Left ventricle myocardium superior (tissue), 1 donor: ENCODE measurements at regions not wholly inside any gene's neighbourhood (a gene's known extent, or its start where the extent isn't known, plus 50 kb on each side); places are given as distances from the start of the nearest gene placed in this dataset.
"Not testable (repeated sequence)": the region's sequence is repeated elsewhere in the genome, so short reads cannot be mapped to it uniquely, and the experiment has no call there.

Source experiments
- ATAC-seq: fragments of 200-7000 bp; cut with Tn5 transposase; one replicate; pipeline ENCODE4 v1.9.1; 2020; ENCODE audit warnings: mild to moderate bottlenecking, moderate library complexity
- DNase-seq: peaks from one replicate; pipeline ENCODE4 v3.0.0-alpha.2; 2020
- intact Hi-C: fragments of 100-400 bp; cut with micrococcal nuclease; formaldehyde crosslinking; loops from one replicate; pipeline ENCODE4 v1.11.0; 2022
- donor health status: DM: no; HTN: yes; CAD: no; lungs with severe emphysema.

DNA sequence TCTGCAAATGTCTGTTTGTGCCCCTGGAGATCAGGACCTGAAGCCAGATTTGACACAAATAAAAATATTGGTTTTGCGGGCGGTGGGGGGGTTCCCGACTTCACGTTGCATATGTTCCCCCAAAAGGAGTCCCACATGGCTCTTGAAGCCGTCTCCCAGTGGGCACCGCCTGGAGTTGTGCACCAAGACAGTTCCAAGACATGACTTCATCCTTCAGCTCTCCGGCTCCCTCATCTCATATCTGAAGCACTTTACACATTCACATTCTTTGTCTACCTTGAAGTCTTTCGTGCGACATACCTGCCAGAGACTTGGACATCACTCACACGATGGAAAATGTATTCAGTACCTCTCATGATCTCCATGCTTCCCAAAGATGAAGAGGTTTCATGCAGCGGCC, 362.8 kb upstream of the FOXK1 start:
- no peak for ATAC-seq
- DNase-seq = no peak
- intact Hi-C loops = no loop called here

DNA sequence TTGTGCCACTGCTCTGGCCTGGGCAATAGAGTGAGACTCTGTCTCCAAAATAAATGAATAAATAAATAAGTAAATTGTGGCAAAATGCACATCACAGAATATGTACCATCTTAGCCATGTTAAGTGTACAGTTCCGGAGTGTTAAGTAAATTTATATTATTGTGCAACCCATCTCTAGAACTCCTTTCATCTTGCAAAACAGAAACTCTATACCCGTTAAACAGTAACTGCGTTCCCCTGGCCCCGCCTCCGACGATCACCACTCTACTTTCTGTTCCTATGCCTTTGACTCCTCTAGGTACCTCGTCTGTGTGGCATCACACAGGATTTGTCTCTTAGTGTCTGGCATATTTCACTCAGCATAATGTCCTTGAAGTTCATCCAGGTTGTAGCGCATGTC, 356.4 kb upstream of the FOXK1 start:
- DNase-seq (no peak), ATAC-seq (no peak)
- intact Hi-C loops = no loop called here

DNA sequence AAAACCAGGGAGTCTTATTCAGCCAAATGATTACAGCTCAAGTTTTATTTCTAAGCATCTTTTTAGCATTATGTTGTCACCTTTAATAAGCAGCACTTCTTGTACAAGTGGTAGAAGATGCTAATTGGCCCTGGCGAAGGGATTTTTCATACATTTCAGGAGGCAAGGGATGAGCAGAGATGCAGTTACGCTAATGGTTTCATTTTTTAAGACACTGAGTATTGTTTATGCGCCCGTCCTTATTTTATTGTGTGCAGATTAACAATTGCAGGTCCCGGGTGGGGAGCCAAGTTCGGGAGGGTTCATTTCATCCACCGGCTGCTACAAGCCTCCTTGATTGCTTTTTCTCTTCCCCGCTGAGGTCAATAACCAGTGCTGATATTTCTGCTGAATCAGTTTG, 350.4 kb upstream of the FOXK1 start:
- intact Hi-C loops = no loop called here
- DNase-seq (no peak), ATAC-seq (no peak)

DNA sequence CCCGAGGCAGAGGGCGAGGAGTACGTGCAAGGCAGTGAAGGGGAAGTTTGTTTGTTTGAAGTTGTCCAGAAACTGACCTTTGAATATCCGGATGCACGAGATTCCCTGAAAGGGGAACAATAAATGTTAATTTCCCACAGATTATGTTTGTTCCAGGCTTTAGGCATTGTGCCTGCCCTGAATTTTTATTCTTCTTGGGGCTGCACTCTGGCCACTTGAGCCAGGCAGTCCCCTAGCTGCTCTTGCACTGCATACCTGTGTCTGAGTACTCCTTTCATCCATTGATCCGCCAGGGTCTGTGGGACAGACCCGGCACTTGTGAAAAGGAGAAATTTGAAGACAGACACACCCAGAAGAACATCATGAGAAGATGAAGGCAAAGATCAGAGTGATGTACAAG, 343.5 kb upstream of the FOXK1 start:
- ATAC-seq (no peak), DNase-seq (no peak)
- intact Hi-C loops = no loop called here

DNA sequence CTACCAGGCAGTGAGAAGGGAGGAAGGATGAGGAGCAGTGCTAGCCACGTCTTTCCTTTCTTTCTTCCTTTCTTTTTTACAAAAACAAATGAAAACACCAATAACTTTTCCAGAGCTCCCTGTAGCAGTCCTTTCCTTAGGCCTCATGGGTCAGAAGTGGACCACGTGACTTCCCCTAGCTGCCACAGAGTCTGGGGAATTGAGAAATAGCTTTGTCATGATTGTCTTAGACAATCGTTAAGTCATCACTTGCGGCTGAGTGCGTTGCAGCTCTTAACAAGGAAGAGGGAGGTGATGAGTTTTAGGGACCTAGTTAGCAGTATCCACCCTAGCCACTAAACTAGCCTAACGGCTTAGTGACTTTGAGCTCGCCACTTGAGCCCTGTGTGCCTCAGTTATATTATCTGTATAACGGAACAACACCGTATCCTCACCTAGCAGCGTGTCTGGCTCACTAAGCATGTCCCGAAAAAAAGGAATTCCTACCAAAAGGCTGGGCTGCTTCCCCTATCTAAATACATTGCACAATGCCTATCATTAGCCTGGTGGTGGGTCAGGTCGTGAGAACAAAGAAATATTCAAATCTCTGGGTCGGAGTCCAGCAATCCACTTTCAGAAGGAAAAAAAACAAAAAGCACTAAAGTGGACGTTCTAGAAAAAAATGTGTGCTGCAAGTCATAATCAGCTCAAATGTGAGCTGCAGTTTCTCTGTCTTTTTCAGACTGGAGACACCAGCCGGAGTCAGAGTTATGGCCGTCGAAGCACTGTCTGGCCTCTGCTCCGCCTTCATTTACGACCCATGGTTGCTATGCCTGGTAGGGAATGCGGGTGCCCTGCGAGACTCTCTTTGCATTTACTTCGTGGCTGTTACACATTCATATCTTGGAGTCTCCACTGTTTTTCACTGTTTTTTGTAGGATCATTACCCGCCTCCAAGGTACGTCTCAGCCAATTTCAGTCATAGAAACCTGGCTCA, 338.5 kb upstream of the FOXK1 start:
- no peak for DNase-seq
- intact Hi-C loops = no loop called here
- no peak for ATAC-seq

DNA sequence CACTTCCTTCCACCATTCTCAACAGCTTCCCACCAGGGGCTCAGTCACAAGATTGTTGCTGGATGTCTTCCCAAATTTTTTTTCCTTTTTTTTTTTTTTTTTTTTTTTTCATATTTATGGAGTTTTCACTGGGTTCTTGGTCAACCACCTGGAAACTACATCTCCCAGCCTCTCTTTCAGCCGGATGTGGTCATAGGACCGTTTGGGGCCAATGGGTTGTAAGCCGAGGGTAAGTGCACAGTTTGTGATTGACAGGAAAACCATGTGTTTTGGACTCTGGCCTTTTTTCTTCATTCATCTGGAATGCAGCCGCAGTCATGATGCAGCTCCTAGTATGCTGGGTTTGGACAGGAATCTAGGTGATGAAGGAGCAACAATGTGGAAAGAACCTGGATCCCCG, 337.1 kb upstream of the FOXK1 start:
- intact Hi-C loops = no loop called here
- DNase-seq = no peak
- ATAC-seq = no peak

DNA sequence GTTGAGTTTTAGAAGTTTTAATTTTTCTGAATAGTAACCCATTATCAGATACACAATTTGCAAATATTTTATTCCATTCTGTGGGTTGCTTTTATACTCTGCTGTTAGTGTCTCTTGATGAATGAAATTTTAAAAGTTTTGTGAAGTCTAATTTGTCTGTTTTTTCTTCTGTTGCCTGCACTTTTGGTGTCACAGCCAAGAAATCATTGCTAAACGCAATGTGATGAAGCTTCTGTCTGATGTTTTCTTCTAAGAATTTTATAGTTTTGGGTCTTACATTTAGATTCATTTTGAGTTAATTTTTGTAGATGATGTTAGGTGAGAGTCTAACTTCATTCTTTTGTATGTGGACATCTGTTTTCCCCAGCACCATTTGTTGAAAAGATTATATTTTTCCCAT, 330.0 kb upstream of the FOXK1 start:
- intact Hi-C loops = no loop called here
- DNase-seq = no peak
- ATAC-seq = no peak

DNA sequence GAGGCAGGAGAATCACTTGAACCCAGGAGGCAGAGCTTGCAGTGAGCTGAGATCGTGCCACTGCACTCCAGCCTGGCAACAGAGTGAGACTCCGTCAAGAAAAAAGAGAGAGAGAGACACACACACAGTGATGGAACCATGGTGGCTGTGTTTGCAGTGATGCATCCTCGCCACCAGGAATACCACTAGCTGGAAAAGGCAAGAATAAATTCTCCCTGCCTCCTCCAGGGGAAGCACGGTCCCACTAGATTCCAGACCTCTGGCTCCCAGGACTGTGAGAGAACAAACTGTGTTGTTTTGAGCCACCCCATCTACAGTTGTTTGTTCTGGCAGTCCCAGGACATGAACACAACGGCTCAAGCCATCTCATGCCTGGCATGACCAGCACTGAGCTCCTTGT, 320.3 kb upstream of the FOXK1 start:
- no peak for ATAC-seq
- intact Hi-C loops = no loop called here
- DNase-seq = no peak

DNA sequence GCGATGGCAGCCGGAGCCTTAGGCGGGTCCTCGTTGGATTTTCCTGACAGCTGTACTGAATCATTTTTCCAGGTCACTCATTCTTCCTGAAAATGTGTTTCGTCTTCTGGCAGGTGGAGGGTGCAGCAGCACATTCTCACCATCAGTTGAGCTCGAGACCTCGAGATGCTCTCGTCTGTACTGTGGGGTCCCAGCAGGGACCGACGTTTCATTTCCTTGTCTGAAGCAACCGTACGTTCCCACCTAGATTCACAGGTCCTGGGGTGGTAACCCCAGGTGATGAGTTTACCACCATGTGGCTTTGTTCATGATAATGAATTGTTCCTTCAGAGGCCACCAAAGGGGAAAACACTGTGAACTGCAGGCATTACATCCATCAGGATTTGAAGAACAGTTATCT, 298.5 kb upstream of the FOXK1 start:
- ATAC-seq (no peak), DNase-seq (no peak)
- intact Hi-C loops = no loop called here

DNA sequence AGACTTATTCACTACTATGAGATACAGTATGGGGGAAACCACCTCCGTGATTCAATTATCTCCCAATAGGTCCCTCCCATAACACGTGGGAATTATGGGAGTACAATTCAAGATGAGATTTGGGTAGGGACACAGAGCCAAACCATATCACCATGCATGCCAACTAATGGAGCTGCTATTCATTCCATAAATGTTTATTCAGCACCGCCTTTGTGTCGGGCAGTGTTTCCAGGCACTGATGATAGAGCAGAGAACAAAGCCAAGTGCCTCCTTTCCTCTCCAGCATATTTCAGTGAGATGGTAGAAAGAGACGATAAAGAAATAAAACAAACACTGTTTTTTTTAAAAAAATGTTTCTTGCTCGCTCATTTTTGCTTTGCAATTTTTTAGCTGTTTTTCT, 295.9 kb upstream of the FOXK1 start:
- DNase-seq = no peak
- intact Hi-C loops = no loop called here
- ATAC-seq = no peak

DNA sequence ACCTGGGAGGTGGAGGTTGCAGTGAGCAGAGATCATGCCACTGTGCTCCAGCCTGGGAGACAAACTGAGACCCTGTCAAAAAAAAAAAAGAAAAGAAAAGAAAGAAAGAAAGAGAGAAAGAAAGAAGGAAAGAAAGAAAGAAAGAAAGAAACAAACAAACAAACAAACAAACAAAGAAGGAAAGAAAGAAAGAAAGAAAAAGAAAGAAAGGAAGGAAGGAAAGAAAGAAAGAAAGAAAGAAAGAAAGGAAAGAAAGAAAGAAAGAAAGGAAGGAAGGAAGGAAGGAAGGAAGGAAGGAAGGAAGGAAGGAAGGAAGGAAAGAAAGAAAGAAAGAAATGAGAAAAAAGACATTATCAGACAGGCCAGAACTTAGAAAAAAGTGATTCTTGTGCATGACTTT, 291.0 kb upstream of the FOXK1 start:
- ATAC-seq, DNase-seq, intact Hi-C loops: not testable (repeated sequence)

DNA sequence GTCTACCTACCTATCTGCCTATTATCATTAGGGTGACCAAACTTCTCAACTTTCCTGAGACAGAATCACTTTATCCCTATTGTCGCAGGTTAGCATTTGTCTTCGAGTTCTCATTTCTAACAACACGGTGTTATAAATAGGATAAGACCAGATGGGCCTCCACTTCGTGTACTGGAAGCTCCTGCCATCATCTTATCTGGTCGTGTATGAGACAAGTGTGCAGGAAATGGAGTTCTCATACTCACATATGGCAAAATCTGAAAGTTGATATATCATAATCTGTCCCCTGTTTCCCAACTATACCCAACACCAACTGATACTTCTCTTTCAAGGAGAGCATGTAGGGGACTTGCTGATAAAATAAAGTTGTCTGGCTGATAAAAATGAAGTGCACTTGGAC, 287.4 kb upstream of the FOXK1 start:
- DNase-seq = no peak
- intact Hi-C loops = no loop called here
- no peak for ATAC-seq

DNA sequence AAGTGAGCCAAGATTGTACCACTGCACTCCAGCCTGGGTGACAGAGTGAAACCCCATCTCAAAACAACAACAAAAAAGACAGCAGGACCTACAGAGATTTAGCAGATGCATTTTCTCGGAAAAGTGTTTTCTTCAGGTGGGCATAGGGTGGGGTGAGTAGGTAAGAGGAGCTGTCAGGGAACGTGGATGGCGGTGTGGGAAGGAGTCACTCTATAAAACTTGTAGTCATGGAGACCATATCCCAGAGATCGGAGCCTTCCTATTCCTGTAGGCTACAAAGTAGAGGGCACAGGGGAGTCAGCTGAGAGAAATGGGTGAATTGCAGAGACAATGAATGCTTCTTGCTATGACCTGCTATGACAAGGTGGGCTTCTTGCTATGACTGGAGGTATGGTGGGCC, 283.0 kb upstream of the FOXK1 start:
- ATAC-seq (no peak), DNase-seq (no peak)
- intact Hi-C loops = no loop called here

DNA sequence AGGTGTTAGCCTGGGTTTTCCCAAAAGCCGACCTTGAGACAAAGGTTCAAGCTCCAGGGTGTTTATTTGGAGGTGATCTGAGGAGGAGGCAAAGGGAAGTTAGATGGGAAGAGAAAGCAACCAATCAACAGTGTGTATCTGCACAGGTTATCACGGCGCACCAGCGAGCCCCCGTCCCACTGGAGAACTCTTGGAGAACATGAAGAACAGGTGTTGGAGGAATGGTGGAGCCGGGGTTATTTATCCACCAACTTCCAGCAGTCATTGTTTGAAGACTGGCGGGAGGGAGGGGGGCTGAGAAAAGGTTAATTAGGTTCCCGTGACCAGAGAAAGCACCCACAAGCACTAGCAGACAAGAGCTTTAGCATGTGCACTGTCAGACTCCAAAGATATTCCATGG, 282.5 kb upstream of the FOXK1 start:
- no peak for DNase-seq
- no peak for ATAC-seq
- intact Hi-C loops = no loop called here

DNA sequence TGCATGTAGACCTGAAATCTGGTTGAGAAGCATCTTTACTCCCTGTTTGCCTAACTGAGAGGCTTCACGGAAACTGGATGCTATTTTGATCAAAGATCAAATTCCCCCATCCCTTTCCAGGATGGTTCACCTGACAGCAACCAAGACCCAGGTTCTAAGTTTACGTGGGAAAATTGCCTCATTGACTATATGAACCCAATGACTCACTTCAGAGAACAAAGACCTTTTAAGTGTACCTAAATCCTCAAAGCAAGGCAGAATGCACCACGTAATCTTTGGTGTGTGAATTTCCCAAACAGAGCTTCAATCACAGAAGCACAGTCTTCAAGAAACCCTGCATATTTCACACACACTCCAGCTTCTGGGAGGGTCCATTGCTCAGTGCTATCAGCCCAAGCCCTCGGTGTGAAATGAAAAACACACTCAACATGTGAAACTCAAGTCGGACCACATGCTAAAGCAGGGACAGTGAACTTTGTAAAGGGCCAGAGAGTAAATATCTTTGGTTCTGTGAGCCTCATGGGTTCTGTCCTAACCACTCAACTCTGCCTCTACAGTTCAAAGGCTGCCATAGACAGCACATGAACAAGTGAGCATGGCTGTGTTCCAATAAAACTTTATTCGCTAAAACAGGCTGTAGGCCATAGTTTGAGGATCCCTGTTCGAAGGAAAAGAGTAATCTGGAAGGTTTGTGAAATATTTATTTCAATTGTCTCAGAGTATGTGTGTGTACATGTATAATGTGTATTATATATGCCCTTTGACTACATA, 275.6 kb upstream of the FOXK1 start:
- ATAC-seq = no peak
- intact Hi-C loops = no loop called here
- no peak for DNase-seq

DNA sequence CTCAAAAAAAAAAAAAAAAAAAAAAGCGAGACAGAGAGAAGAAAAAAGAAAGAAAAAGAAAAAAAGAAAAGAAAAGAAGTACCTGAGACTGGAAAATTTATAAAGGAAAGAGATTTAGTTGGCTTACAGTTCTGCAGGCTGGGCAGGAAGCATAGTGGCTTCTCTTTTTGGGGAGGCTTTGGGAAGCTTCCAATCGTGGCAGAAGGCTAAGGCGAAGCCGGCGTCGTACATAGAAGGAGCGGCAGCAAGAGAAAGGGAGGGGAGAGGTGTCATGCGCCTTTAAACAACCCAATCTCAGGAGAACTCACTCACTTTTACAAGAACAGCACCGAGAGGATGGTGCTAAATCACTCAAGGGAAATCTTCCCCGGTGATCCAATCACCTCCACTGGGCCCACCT, 272.1 kb upstream of the FOXK1 start:
- intact Hi-C loops = no loop called here
- no peak for ATAC-seq

DNA sequence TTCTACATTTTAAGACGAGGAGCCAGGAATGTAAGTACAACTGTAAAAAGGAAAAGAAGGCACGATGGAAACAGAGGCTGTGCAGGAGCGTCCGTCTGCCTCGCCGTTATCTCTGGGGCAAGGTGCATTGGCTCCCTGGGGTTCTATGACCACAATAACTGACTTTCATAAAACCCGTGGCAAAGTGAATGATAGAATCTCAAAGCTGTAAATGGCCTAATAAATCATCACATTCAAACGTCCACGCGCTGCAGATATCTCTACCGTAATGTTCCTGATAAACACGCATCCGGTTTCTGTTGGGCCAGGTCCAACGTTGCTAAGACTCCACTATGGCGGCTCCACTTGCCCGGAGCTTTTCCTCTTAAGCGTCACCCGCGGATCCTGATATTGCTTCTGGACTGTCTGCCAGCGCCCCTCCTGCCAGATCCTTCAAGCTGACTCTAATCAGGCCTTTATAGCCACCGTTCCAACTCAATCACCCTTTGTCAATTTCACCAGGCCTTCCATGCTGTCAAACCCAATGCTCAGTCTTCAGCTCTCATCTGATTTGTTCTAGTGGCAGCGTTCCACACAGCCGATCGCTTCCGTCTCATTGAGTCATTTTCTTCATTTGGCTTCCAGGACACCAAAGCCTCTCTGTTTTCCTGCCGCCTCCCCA, 265.6 kb upstream of the FOXK1 start:
- ATAC-seq (no peak), DNase-seq (no peak)
- intact Hi-C loops = no loop called here

More for the DNA sequence above, 272.1 kb upstream of the FOXK1 start:
- no peak for DNase-seq

DNA sequence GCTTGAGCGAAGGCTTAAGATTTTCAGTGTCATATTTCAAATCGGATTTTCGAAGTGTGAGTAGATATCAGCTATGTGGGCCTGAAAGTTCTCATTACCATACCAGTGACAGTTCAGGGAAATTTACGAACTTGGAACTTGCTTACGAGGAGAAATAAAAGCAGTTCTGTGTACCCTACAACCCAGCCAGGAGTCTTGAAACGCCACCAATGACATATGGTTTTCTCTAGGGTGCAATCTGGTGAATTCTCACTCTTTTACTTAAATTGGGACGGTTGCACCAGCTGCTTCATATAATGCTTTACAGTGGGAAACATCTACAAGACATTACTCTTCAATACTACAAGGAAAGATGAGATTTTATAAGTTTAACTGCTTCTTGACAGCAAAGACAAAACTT, 253.6 kb upstream of the FOXK1 start:
- ATAC-seq (no peak), DNase-seq (no peak)
- intact Hi-C loops = no loop called here

DNA sequence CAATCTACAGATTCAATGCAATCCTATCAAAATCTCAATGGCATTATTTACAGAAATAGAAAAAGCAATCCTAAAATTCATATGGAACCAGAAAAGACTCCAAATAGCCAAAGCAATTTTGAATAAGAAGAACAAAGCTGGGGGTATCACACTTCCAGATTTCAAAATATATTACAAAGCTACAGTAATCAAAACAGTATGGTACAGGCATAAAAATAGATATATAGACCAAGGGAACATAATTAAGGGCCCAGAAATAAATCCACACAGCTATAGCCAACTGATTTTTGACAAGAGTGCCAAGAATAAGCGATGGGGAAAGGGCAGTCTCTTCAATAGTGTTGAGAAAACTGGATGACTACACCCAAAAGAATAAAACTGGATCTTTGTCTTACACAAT, 251.9 kb upstream of the FOXK1 start:
- intact Hi-C loops = no loop called here
- ATAC-seq (no peak), DNase-seq (no peak)

DNA sequence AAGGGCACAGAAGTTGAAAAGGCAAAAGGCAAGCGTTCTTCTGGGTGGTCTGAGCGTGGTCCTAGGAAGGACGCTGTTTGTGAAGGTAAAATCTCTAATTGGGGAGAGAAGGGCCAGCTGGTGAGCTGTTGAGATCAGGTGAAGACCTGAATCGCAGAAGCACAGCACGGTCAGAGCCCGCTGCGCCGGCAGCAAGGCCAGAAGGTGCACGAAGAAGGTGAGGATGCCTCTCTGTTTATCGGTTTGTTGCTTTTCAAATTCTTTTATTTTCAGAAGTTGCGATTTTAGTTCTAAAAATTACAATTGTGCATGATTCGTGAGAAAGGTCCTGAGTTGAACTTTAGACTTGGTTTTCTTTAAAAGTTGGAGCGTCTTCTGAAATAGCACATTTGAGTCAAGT, 247.8 kb upstream of the FOXK1 start:
- intact Hi-C loops = no loop called here
- no peak for DNase-seq
- ATAC-seq = no peak
